Gastroesophageal sphincter (tissue), 4 donors: ENCODE measurements at regions not wholly inside any gene's neighbourhood (a gene's known extent, or its start where the extent isn't known, plus 50 kb on each side); places are given as distances from the start of the nearest gene placed in this dataset.

Experiments used
- ATAC-seq: fragments of 150-250 bp; one replicate; pipeline ENCODE4 v1.9.1; 2016; ENCODE audit warnings: mild to moderate bottlenecking, moderate library complexity
- H3K27ac ChIP-seq, 4 donors: fragments of 200-600 bp; sonication (generic) in 3 of 4; 1 replicate in 3 of 4; 2 replicates in 1 of 4; pipeline ENCODE4 v1.5.1; 2016 to 2019
- H3K27me3 ChIP-seq: fragments of 200-600 bp; sonication (generic); one replicate; pipeline ENCODE4 v1.5.1; 2019
- H3K36me3 ChIP-seq, 2 donors: fragments of 200-600 bp; sonication (generic); one replicate each; pipeline ENCODE4 v1.5.1; 2019; ENCODE audit warnings: control low read depth in 1 of 2
- H3K4me1 ChIP-seq, 3 donors: fragments of 200-600 bp; sonication (generic); 1 replicate in 2 of 3; 2 replicates in 1 of 3; pipeline ENCODE4 v1.5.1; 2016 to 2019; ENCODE audit warnings: control low read depth in 2 of 3
- H3K4me3 ChIP-seq, 2 donors: fragments of 200-600 bp; sonication (generic); one replicate each; pipeline ENCODE4 v1.5.1; 2019; ENCODE audit warnings: mild to moderate bottlenecking in 1 of 2, moderate library complexity in 1 of 2
- H3K9me3 ChIP-seq, 3 donors: fragments of 200-600 bp; sonication (generic); one replicate each; pipeline ENCODE4 v1.5.1; 2017 to 2019; ENCODE audit warnings: control low read depth in 2 of 3
- CTCF ChIP-seq, 4 experiments: fragments of 200-600 bp in 2 of 4; fragments of 450-650 bp in 2 of 4; sonication (generic) in 1 of 4; IDR thresholded peaks; one replicate each; pipeline ENCODE4 v1.5.1; 2017 to 2019; ENCODE audit warnings: antibody characterized with exemption in 4 of 4, mild to moderate bottlenecking in 2 of 4, moderate library complexity in 2 of 4
- EP300 ChIP-seq: sonication (generic); formaldehyde crosslinking; IDR thresholded peaks from one replicate; pipeline ENCODE4 v1.6.1; 2017; ENCODE audit warnings: antibody characterized with exemption, mild to moderate bottlenecking
- POLR2A ChIP-seq, 2 donors: fragments of 450-650 bp; IDR thresholded peaks; one replicate each; pipeline ENCODE4 v1.6.1; 2017; ENCODE audit warnings: antibody characterized with exemption in 2 of 2, mild to moderate bottlenecking in 2 of 2, moderate library complexity in 1 of 2
- POLR2AphosphoS5 ChIP-seq: sonication (generic); formaldehyde crosslinking; IDR thresholded peaks from one replicate; pipeline ENCODE4 v1.6.1; 2017; ENCODE audit warnings: antibody characterized with exemption
- WGBS, 2 donors: methylation state at CpG; one replicate each; pipeline ENCODE4 v1.1.5; 2018; ENCODE audit warnings: low coverage in 1 of 2; 5-methylcytosine and 5-hydroxymethylcytosine counted together

GRCh38 chr4:11608992-11609391 is 180.3 kb upstream of the HS3ST1 start:
- TF ChIP-seq CTCF (IDR thresholded peaks at IDR 0.05), result no peak
- TF ChIP-seq EP300, result no peak
- no peak for TF ChIP-seq POLR2A (IDR thresholded peaks at IDR 0.05)
- TF ChIP-seq POLR2AphosphoS5, result no peak
- no peaks in the 10 kb centered on the region for H3K9me3 ChIP-seq
- H3K4me1 ChIP-seq, result no peaks in the 10 kb centered on the region
- no peak overlapping the region for H3K27ac ChIP-seq
- no peaks in the 10 kb centered on the region for H3K36me3 ChIP-seq
- no peak for ATAC-seq
- no peaks in the 10 kb centered on the region for H3K27me3 ChIP-seq
- no peak overlapping the region for H3K4me3 ChIP-seq

GRCh38 chr4:11606078-11606477 is 177.4 kb upstream of the HS3ST1 start:
- no peaks in the 10 kb centered on the region for H3K27me3 ChIP-seq
- 38% methylated on average over 1 of the region's 1 CpG; no CpG with 5 or more reads in 1 of the 2 donors for WGBS, 2 donors
- ATAC-seq, result no peak
- H3K36me3 ChIP-seq, result no peaks in the 10 kb centered on the region
- no peaks in the 10 kb centered on the region for H3K9me3 ChIP-seq
- H3K4me3 ChIP-seq, result no peak overlapping the region
- H3K4me1 ChIP-seq, result no peaks in the 10 kb centered on the region
- TF ChIP-seq POLR2A (IDR thresholded peaks at IDR 0.05), result no peak
- TF ChIP-seq CTCF (IDR thresholded peaks at IDR 0.05), result no peak
- no peak for TF ChIP-seq EP300
- TF ChIP-seq POLR2AphosphoS5, result no peak
- H3K27ac ChIP-seq, result no peak overlapping the region

GRCh38 chr4:11605597-11605996 is 176.9 kb upstream of the HS3ST1 start:
- Histone ChIP-seq H3K27me3 (no peaks in the 10 kb centered on the region), H3K4me3 (no peak overlapping the region), H3K4me1 (no peaks in the 10 kb centered on the region), H3K9me3 (no peaks in the 10 kb centered on the region), H3K36me3 (no peaks in the 10 kb centered on the region), H3K27ac (no peak overlapping the region)
- no peak for ATAC-seq
- 35 to 50% methylated on average over 1 of the region's 1 CpG for WGBS, 2 donors
- no peak for TF ChIP-seq CTCF (IDR thresholded peaks at IDR 0.05)
- no peak for TF ChIP-seq EP300
- no peak for TF ChIP-seq POLR2A (IDR thresholded peaks at IDR 0.05)
- no peak for TF ChIP-seq POLR2AphosphoS5

- no peaks in the 10 kb centered on the region for H3K36me3 ChIP-seq
- TF ChIP-seq CTCF (IDR thresholded peaks at IDR 0.05), result no peak
- no peak for TF ChIP-seq EP300
- no peak for TF ChIP-seq POLR2AphosphoS5
- TF ChIP-seq POLR2A (IDR thresholded peaks at IDR 0.05), result no peak
- 75 to 92% methylated on average over 3 of the region's 3 CpGs for WGBS, 2 donors
- H3K27ac ChIP-seq, result no peak overlapping the region
- no peaks in the 10 kb centered on the region for H3K4me1 ChIP-seq
- ATAC-seq, result no peak
- no peaks in the 10 kb centered on the region for H3K27me3 ChIP-seq
- H3K9me3 ChIP-seq, result no peaks in the 10 kb centered on the region
- no peak overlapping the region for H3K4me3 ChIP-seq
Observed at GRCh38 chr4:11604821-11605220, 176.1 kb upstream of the HS3ST1 start.

GRCh38 chr4:11603591-11604194 is 175.0 kb upstream of the HS3ST1 start:
- no peak overlapping the region for H3K4me3 ChIP-seq
- no peaks in the 10 kb centered on the region for H3K36me3 ChIP-seq
- 73 to 89% methylated on average over 5 to 6 of the region's 6 CpGs for WGBS, 2 donors
- no peaks in the 10 kb centered on the region for H3K9me3 ChIP-seq
- no peak for TF ChIP-seq EP300
- no peak for TF ChIP-seq POLR2A (IDR thresholded peaks at IDR 0.05)
- no peak for TF ChIP-seq CTCF (IDR thresholded peaks at IDR 0.05)
- TF ChIP-seq POLR2AphosphoS5, result no peak
- H3K27ac ChIP-seq, result no peak overlapping the region
- no peaks in the 10 kb centered on the region for H3K27me3 ChIP-seq
- no peak for ATAC-seq
- H3K4me1 ChIP-seq, result no peaks in the 10 kb centered on the region
